Osteocyte (in vitro differentiated cells): ENCODE measurements at regions not wholly inside any gene's neighbourhood (a gene's known extent, or its start where the extent isn't known, plus 50 kb on each side); places are given as distances from the start of the nearest gene placed in this dataset.

ENCODE experiments used
- DNase-seq: peaks from one replicate; pipeline ENCODE4 v3.0.0; 2021; ENCODE audit warnings: mixed read lengths; ENCODE audit not compliant: unreplicated experiment; ENCODE audit errors: extremely low spot score
- H3K27ac Mint-ChIP-seq: one replicate; pipeline ENCODE4 v1.8.0; 2021; ENCODE audit warnings: mild to moderate bottlenecking, mixed read lengths; ENCODE audit not compliant: unreplicated experiment
- H3K27me3 Mint-ChIP-seq: one replicate; pipeline ENCODE4 v1.8.0; 2021; ENCODE audit warnings: mixed read lengths; ENCODE audit not compliant: unreplicated experiment
- H3K36me3 Mint-ChIP-seq: one replicate; pipeline ENCODE4 v1.8.0; 2021; ENCODE audit warnings: mixed read lengths; ENCODE audit not compliant: unreplicated experiment
- H3K4me1 Mint-ChIP-seq: one replicate; pipeline ENCODE4 v1.8.0; 2021; ENCODE audit warnings: mixed read lengths; ENCODE audit not compliant: unreplicated experiment
- H3K4me3 Mint-ChIP-seq: one replicate; pipeline ENCODE4 v1.8.0; 2021; ENCODE audit warnings: mild to moderate bottlenecking, moderate library complexity, mixed read lengths; ENCODE audit not compliant: unreplicated experiment
- H3K9me3 Mint-ChIP-seq: one replicate; pipeline ENCODE4 v1.8.0; 2021; ENCODE audit warnings: mixed read lengths; ENCODE audit not compliant: unreplicated experiment
- CTCF ChIP-seq: fragments of 200-600 bp; sonication (generic); IDR thresholded peaks from 2 replicates; pipeline ENCODE4 v1.5.0; 2021; ENCODE audit warnings: antibody characterized with exemption, mild to moderate bottlenecking, moderate library complexity

DNA sequence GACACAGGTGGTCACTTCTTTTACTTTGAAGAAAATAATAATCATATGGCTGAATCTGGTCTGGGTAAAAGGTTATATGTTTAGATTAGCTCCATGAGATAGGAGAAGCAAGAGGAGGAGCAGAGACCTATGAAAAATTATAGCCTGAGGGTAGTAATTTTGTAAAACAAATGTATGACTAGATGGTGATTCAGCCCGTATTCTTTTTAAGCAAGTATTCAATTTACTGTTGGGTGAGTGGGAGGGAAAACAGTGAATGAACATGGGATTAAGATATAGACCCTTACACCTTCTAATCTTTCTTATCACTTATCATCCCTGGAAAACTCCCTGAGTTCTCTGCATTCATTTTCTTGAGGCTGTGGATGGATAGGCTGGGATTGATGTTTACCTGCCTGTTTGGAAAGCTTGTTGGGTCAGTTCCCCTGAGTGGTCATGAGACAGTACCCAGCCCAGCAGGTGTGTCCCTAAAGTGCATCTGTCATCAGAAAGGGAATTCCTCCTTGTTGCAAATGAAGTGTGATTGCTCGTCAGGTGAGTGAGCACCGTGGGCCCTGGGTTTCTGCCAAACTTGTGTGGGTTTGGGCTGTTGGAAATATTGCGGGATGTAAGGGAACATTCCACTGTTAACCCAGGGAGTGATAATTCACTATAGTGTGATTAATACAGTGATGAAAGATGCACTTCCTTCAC lies 101.2 kb upstream of the GDNF start:
- Mint-ChIP-seq H3K4me1 (no peaks in the 10 kb centered on the region), H3K9me3 (no peaks in the 10 kb centered on the region), H3K27ac (no peak overlapping the region), H3K27me3 (peaks cover 3% of the 10 kb centered on the region), H3K4me3 (no peak overlapping the region), H3K36me3 (no peaks in the 10 kb centered on the region)
- no peak for DNase-seq
- TF ChIP-seq CTCF, result no peak

DNA sequence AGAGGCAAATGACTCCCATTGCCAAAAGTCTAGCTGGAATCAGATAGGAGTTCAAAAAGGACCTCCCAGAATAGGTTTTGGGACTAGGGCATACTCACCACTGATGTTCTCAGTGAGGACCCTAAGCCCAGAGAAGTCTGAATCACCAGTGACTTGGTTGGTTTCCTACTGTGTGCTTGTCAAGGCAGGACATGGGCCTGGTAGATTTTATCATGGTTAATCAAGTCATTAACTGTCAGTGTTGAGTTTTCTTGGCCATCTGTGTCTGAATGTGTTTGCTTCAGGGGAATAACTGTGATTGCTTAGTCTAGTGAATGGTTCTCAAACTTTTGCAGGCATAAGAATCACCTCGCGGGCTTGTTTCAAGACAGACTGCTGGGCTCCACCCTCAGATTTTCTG lies 99.0 kb upstream of the GDNF start:
- H3K4me3 Mint-ChIP-seq, result no peak overlapping the region
- no peak overlapping the region for H3K27ac Mint-ChIP-seq
- TF ChIP-seq CTCF, result no peak
- H3K36me3 Mint-ChIP-seq, result no peaks in the 10 kb centered on the region
- H3K27me3 Mint-ChIP-seq, result peaks cover 7% of the 10 kb centered on the region
- no peaks in the 10 kb centered on the region for H3K9me3 Mint-ChIP-seq
- no peaks in the 10 kb centered on the region for H3K4me1 Mint-ChIP-seq
- DNase-seq, result no peak

- no peak overlapping the region for H3K27ac Mint-ChIP-seq
- peaks cover 7% of the 10 kb centered on the region for H3K27me3 Mint-ChIP-seq
- no peak for DNase-seq
- no peaks in the 10 kb centered on the region for H3K9me3 Mint-ChIP-seq
- no peaks in the 10 kb centered on the region for H3K36me3 Mint-ChIP-seq
- no peaks in the 10 kb centered on the region for H3K4me1 Mint-ChIP-seq
- no peak overlapping the region for H3K4me3 Mint-ChIP-seq
- TF ChIP-seq CTCF, result no peak
Measured at GRCh38 chr5:37938076-37938852, 98.4 kb upstream of the GDNF start.

- H3K4me3 Mint-ChIP-seq, result no peak overlapping the region
- no peak for DNase-seq
- H3K27me3 Mint-ChIP-seq, result peaks cover 17% of the 10 kb centered on the region
- no peaks in the 10 kb centered on the region for H3K4me1 Mint-ChIP-seq
- H3K9me3 Mint-ChIP-seq, result no peaks in the 10 kb centered on the region
- no peak for TF ChIP-seq CTCF
- H3K36me3 Mint-ChIP-seq, result no peaks in the 10 kb centered on the region
- no peak overlapping the region for H3K27ac Mint-ChIP-seq
Measured at GRCh38 chr5:37936091-37936490, 96.2 kb upstream of the GDNF start.

DNA sequence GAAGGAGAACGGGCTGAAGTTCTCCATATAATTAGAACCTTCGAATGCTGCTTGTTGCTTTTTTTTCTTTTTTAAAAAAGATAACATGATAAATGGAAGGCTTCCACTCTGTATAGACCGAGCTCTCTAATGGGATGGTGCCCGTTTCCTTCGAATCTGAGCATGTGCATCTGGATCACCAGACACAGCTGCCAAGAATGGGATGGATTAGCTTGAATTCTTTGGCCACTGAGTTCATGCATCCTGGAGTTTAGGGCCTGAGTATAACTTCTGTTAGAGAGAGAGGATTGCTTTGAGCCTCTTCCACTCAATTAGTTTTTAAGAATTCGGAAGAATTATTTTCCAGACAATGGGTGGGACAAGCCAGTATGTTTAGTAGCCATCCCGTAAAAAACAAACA lies 93.7 kb upstream of the GDNF start:
- TF ChIP-seq CTCF, result no peak
- no peak overlapping the region for H3K4me3 Mint-ChIP-seq
- no peak overlapping the region for H3K27ac Mint-ChIP-seq
- no peaks in the 10 kb centered on the region for H3K36me3 Mint-ChIP-seq
- no peaks in the 10 kb centered on the region for H3K9me3 Mint-ChIP-seq
- DNase-seq, result no peak
- no peaks in the 10 kb centered on the region for H3K4me1 Mint-ChIP-seq
- H3K27me3 Mint-ChIP-seq, result peaks cover 17% of the 10 kb centered on the region
